ENCODE measurements at regions not wholly inside any gene's neighbourhood (a gene's known extent, or its start where the extent isn't known, plus 50 kb on each side); places are given as distances from the start of the nearest gene placed in this dataset.

DNA sequence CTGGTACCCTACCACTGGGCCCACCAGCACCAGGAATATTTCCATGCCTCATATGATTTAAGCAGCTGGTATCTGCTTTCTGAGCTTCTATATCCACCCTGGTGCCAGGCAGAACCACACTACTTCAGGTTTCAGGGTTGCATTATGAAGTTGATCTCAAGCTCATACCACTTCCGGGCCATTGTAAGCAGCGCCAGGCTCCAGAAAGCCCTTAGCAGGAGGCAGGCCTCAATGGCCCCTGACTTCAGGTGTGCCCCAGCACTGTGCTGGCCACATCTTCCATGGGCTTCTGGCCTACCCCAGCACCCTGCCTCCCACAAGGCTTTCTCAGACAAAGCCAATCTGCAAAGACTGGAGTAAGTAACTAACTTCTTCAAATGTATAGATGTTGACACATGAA, 391.3 kb upstream of the GRM3 start:
- no peak for TF ChIP-seq SUZ12 (IDR thresholded peaks at IDR 0.05; ENCODE audit: extremely low read depth, insufficient read depth, insufficient read length)
- TF ChIP-seq YY1 (IDR thresholded peaks at IDR 0.05; ENCODE audit: insufficient read depth, insufficient read length) = no peak
